ENCODE measurements at regions not wholly inside any gene's neighbourhood (a gene's known extent, or its start where the extent isn't known, plus 50 kb on each side); places are given as distances from the start of the nearest gene placed in this dataset.

DNA sequence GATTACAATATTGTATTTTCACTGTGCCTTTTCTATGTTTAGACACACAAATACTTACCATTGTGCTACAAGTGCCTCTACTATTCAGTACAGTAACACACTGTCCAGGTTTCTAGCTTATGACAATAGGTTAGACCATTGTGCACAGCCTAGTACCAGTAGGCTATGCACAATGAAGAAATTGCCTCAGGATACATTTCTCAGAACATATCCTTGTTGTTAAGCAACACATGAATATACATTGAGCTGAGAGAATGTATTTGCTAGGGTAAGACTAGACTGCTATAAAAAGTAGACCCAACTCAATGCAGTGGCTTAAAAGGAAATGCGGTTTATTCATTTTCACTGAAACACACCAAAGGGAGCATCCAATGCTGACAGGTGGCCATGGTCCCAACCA lies 285.1 kb downstream of the HS3ST3A1 start:
- TF ChIP-seq, protein P1, sequence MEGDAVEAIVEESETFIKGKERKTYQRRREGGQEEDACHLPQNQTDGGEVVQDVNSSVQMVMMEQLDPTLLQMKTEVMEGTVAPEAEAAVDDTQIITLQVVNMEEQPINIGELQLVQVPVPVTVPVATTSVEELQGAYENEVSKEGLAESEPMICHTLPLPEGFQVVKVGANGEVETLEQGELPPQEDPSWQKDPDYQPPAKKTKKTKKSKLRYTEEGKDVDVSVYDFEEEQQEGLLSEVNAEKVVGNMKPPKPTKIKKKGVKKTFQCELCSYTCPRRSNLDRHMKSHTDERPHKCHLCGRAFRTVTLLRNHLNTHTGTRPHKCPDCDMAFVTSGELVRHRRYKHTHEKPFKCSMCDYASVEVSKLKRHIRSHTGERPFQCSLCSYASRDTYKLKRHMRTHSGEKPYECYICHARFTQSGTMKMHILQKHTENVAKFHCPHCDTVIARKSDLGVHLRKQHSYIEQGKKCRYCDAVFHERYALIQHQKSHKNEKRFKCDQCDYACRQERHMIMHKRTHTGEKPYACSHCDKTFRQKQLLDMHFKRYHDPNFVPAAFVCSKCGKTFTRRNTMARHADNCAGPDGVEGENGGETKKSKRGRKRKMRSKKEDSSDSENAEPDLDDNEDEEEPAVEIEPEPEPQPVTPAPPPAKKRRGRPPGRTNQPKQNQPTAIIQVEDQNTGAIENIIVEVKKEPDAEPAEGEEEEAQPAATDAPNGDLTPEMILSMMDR (IDR thresholded peaks at IDR 0.05), result no peak
- TF ChIP-seq POLR2A (IDR thresholded peaks at IDR 0.05), result no peak

Data from heart left ventricle (tissue), 13 donors.